SK-N-SH treated with all-trans-retinoic acid at 6 μM for 48 hours (cell line): ENCODE measurements at regions not wholly inside any gene's neighbourhood (a gene's known extent, or its start where the extent isn't known, plus 50 kb on each side); places are given as distances from the start of the nearest gene placed in this dataset.

Experiments used
- ATAC-seq: fragments of 200-7000 bp; cut with Tn5 transposase; 3 replicates; pipeline ENCODE4 v1.9.1; 2020; ENCODE audit warnings: mild to moderate bottlenecking, moderate library complexity
- ARNTL ChIP-seq: fragments of 450-650 bp; formaldehyde crosslinking; IDR thresholded peaks from 2 replicates; pipeline ENCODE4 v1.5.0; 2020; ENCODE audit warnings: low read depth, mild to moderate bottlenecking, moderate library complexity, borderline replicate concordance
- BACH2 ChIP-seq: fragments of 250-450 bp; sonication (Bioruptor Pico); IDR thresholded peaks from 2 replicates; pipeline ENCODE4 v1.9.0; 2021; ENCODE audit warnings: mild to moderate bottlenecking, borderline replicate concordance
- CSDC2 ChIP-seq: fragments of 250-450 bp; sonication (Bioruptor Pico); IDR thresholded peaks from 2 replicates; pipeline ENCODE4 v1.5.0; 2020; ENCODE audit warnings: mild to moderate bottlenecking, moderate library complexity
- ESRRG ChIP-seq: fragments of 250-450 bp; sonication (Bioruptor Pico); IDR thresholded peaks from 2 replicates; pipeline ENCODE4 v1.6.1; 2021; ENCODE audit warnings: mild to moderate bottlenecking
- GLIS3 ChIP-seq: fragments of 250-450 bp; sonication (Bioruptor Pico); IDR thresholded peaks from 2 replicates; pipeline ENCODE4 v1.5.0; 2020; ENCODE audit warnings: mild to moderate bottlenecking, moderate library complexity
- ISL1 ChIP-seq: fragments of 250-450 bp; sonication (Bioruptor Pico); IDR thresholded peaks from 2 replicates; pipeline ENCODE4 v2.1.2; 2022; ENCODE audit warnings: mild to moderate bottlenecking, moderate library complexity
- OSR1 ChIP-seq: fragments of 250-450 bp; sonication (Bioruptor Pico); IDR thresholded peaks from 2 replicates; pipeline ENCODE4 v1.8.0; 2022; ENCODE audit warnings: moderate library complexity, mild to moderate bottlenecking, inconsistent platforms
- PATZ1 ChIP-seq: fragments of 250-450 bp; sonication (Bioruptor Pico); IDR thresholded peaks from 2 replicates; pipeline ENCODE4 v1.8.0; 2020; ENCODE audit warnings: mild to moderate bottlenecking, moderate library complexity, borderline replicate concordance
- POU6F1 ChIP-seq: fragments of 250-450 bp; sonication (Bioruptor Pico); IDR thresholded peaks from 2 replicates; pipeline ENCODE4 v1.8.0; 2021; ENCODE audit warnings: low read depth, mild to moderate bottlenecking, moderate library complexity, borderline replicate concordance
- PPARA ChIP-seq: fragments of 250-450 bp; sonication (Bioruptor Pico); IDR thresholded peaks from 2 replicates; pipeline ENCODE4 v1.5.0; 2020; ENCODE audit warnings: mild to moderate bottlenecking, borderline replicate concordance
- RARB ChIP-seq: fragments of 250-450 bp; sonication (Bioruptor Pico); IDR thresholded peaks from 2 replicates; pipeline ENCODE4 v1.8.0; 2021; ENCODE audit warnings: mild to moderate bottlenecking, moderate library complexity
- TCF4 ChIP-seq: fragments of 250-450 bp; sonication (Bioruptor Pico); IDR thresholded peaks from 2 replicates; pipeline ENCODE4 v1.8.0; 2021; ENCODE audit warnings: mild to moderate bottlenecking, moderate library complexity, borderline replicate concordance
- TOX ChIP-seq: fragments of 250-450 bp; sonication (Bioruptor Pico); IDR thresholded peaks from 2 replicates; pipeline ENCODE4 v1.8.0; 2021; ENCODE audit warnings: mild to moderate bottlenecking, moderate library complexity, borderline replicate concordance
- ZC3H10 ChIP-seq: fragments of 250-450 bp; sonication (Bioruptor Pico); IDR thresholded peaks from 2 replicates; pipeline ENCODE4 v1.5.1; 2021; ENCODE audit warnings: mild to moderate bottlenecking, moderate library complexity
- ZFP3 ChIP-seq: fragments of 250-450 bp; sonication (Bioruptor Pico); IDR thresholded peaks from 2 replicates; pipeline ENCODE4 v1.5.0; 2020; ENCODE audit warnings: mild to moderate bottlenecking, moderate library complexity
- ZFP30 ChIP-seq: fragments of 450-650 bp; formaldehyde crosslinking; IDR thresholded peaks from 2 replicates; pipeline ENCODE4 v1.5.0; 2022; ENCODE audit warnings: mild to moderate bottlenecking, moderate library complexity
- ZNF565 ChIP-seq: fragments of 450-650 bp; formaldehyde crosslinking; conservative IDR thresholded peaks from 2 replicates; pipeline ENCODE4 v1.5.0; 2020; ENCODE audit warnings: low read depth, mild to moderate bottlenecking, moderate library complexity
- ZNF70 ChIP-seq: fragments of 450-650 bp; formaldehyde crosslinking; IDR thresholded peaks from 2 replicates; pipeline ENCODE4 v1.5.0; 2020; ENCODE audit warnings: mild to moderate bottlenecking, moderate library complexity
- TF ChIP-seq, protein P1 (sequence below): fragments of 250-450 bp; sonication (Bioruptor Pico); IDR thresholded peaks from 2 replicates; pipeline ENCODE4 v1.5.0; 2020; ENCODE audit warnings: mild to moderate bottlenecking, moderate library complexity
- TF ChIP-seq, protein P2 (sequence below): fragments of 250-450 bp; sonication (Bioruptor Pico); IDR thresholded peaks from 2 replicates; pipeline ENCODE4 v1.5.1; 2020; ENCODE audit warnings: low read depth, mild to moderate bottlenecking, moderate library complexity

- TF ChIP-seq CSDC2 (CRISPR knock-in tag) (no peak), PPARA (CRISPR knock-in tag) (no peak), BACH2 (CRISPR knock-in tag) (no peak)
- ATAC-seq, result no peak
Measured at GRCh38 chr6:3579652-3580175, 122.9 kb upstream of the SLC22A23 start.

GRCh38 chr6:3578981-3579380 is 122.1 kb upstream of the SLC22A23 start:
- TF ChIP-seq ZNF565, result no peak
- no peak for ATAC-seq

DNA sequence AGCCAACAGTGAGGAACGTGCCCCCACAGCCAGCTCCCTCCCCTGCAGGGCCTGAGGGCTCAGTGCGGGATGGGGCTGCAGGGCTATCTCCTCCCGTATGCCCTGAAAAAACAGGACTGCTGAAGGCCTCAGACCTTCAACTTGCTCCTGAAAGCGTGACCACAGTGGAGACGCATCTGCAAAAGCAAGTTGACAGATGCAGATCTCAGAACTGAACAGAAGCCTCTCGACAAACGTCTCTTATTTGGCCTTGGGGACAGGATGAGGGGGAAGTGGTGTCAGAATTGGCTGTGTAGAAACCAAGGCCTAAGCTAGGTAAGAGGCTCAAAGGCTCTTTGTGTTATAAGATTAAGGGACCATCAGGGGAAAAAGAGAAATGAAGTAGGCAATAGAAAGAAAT is 120.7 kb upstream of the SLC22A23 start:
- TF ChIP-seq, protein P1, sequence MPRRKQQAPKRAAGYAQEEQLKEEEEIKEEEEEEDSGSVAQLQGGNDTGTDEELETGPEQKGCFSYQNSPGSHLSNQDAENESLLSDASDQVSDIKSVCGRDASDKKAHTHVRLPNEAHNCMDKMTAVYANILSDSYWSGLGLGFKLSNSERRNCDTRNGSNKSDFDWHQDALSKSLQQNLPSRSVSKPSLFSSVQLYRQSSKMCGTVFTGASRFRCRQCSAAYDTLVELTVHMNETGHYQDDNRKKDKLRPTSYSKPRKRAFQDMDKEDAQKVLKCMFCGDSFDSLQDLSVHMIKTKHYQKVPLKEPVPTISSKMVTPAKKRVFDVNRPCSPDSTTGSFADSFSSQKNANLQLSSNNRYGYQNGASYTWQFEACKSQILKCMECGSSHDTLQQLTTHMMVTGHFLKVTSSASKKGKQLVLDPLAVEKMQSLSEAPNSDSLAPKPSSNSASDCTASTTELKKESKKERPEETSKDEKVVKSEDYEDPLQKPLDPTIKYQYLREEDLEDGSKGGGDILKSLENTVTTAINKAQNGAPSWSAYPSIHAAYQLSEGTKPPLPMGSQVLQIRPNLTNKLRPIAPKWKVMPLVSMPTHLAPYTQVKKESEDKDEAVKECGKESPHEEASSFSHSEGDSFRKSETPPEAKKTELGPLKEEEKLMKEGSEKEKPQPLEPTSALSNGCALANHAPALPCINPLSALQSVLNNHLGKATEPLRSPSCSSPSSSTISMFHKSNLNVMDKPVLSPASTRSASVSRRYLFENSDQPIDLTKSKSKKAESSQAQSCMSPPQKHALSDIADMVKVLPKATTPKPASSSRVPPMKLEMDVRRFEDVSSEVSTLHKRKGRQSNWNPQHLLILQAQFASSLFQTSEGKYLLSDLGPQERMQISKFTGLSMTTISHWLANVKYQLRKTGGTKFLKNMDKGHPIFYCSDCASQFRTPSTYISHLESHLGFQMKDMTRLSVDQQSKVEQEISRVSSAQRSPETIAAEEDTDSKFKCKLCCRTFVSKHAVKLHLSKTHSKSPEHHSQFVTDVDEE (CRISPR knock-in tag), result no peak
- TF ChIP-seq TCF4, result no peak
- TF ChIP-seq GLIS3 (CRISPR knock-in tag), result no peak
- no peak for TF ChIP-seq PATZ1
- TF ChIP-seq, all 23 proteins: peak for 0
- no peak for ATAC-seq

DNA sequence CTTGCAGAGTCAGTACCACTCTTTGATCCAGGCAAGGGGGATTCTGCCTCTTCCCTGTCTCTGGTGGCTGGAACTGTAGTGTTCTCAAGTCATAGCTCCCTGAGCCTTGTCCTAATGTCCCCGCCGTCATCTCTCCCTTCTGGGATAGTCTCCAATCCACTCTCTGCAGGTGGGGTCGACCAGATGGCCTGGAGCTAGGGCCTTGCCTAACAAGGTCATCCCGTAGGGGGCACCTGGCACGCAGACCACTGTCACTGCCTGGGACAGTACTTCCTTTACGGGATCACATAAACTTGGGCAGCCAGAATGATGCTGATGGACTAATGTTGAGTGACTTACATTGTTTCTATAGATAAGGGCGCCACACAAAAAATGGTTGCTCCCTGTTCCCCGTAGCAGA is 118.9 kb upstream of the SLC22A23 start:
- TF ChIP-seq ISL1 (CRISPR knock-in tag) (no peak), ZFP3 (CRISPR knock-in tag) (no peak), BACH2 (CRISPR knock-in tag) (no peak), ARNTL (no peak), TCF4 (no peak)
- TF ChIP-seq, protein P1 (CRISPR knock-in tag), result no peak
- TF ChIP-seq, all 23 proteins: peak for 0

GRCh38 chr6:3575166-3575565 is 118.3 kb upstream of the SLC22A23 start:
- no peak for ATAC-seq
- TF ChIP-seq ZFP30 (CRISPR knock-in tag) (no peak), ARNTL (no peak), RARB (CRISPR knock-in tag) (no peak), GLIS3 (CRISPR knock-in tag) (no peak), ESRRG (no peak), OSR1 (CRISPR knock-in tag) (no peak), ZFP3 (CRISPR knock-in tag) (no peak), PPARA (CRISPR knock-in tag) (no peak), POU6F1 (CRISPR knock-in tag) (no peak), ISL1 (CRISPR knock-in tag) (no peak), ZC3H10 (CRISPR knock-in tag) (no peak), ZNF70 (no peak), TOX (CRISPR knock-in tag) (no peak), ZNF565 (no peak)
- TF ChIP-seq, protein P2, sequence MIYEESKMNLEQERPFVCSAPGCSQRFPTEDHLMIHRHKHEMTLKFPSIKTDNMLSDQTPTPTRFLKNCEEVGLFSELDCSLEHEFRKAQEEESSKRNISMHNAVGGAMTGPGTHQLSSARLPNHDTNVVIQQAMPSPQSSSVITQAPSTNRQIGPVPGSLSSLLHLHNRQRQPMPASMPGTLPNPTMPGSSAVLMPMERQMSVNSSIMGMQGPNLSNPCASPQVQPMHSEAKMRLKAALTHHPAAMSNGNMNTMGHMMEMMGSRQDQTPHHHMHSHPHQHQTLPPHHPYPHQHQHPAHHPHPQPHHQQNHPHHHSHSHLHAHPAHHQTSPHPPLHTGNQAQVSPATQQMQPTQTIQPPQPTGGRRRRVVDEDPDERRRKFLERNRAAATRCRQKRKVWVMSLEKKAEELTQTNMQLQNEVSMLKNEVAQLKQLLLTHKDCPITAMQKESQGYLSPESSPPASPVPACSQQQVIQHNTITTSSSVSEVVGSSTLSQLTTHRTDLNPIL, result no peak
- TF ChIP-seq, protein P1 (CRISPR knock-in tag), result no peak

More for the DNA sequence above, 118.9 kb upstream of the SLC22A23 start:
- no peak for ATAC-seq
